H9 (cell line): ENCODE measurements at regions not wholly inside any gene's neighbourhood (a gene's known extent, or its start where the extent isn't known, plus 50 kb on each side); places are given as distances from the start of the nearest gene placed in this dataset.

Experiments
- DNase-seq: peaks from one replicate; pipeline ENCODE4 v3.0.0-alpha.2; 2017
- H2AFZ ChIP-seq: one replicate; pipeline ENCODE4 v1.6.1; 2013; ENCODE audit warnings: mild to moderate bottlenecking, low read length, control low read depth, moderate library complexity
- H2AK5ac ChIP-seq: 2 replicates; pipeline ENCODE4 v1.6.1; 2013; ENCODE audit warnings: low read length, control low read depth, mixed read lengths; ENCODE audit not compliant: insufficient read length
- H2BK120ac ChIP-seq: one replicate; pipeline ENCODE4 v1.6.1; 2013; ENCODE audit warnings: low read depth, mild to moderate bottlenecking, low read length, control low read depth, inconsistent platforms; ENCODE audit not compliant: poor library complexity, severe bottlenecking
- H2BK12ac ChIP-seq: 2 replicates; pipeline ENCODE4 v1.6.1; 2013; ENCODE audit warnings: low read length, control low read depth, mixed read lengths, low read depth; ENCODE audit not compliant: insufficient read length
- H2BK15ac ChIP-seq: 2 replicates; pipeline ENCODE4 v1.6.1; 2013; ENCODE audit warnings: low read depth, low read length, control low read depth
- H2BK20ac ChIP-seq: one replicate; pipeline ENCODE4 v1.6.1; 2013; ENCODE audit warnings: low read depth, mild to moderate bottlenecking, low read length, control low read depth, inconsistent platforms; ENCODE audit not compliant: poor library complexity, severe bottlenecking
- H2BK5ac ChIP-seq: 2 replicates; pipeline ENCODE4 v1.6.1; 2013; ENCODE audit warnings: low read length, control low read depth, mixed read lengths; ENCODE audit not compliant: insufficient read length
- H3K14ac ChIP-seq: 2 replicates; pipeline ENCODE4 v1.6.1; 2013; ENCODE audit warnings: low read length, control low read depth; ENCODE audit not compliant: insufficient read depth
- H3K18ac ChIP-seq: 2 replicates; pipeline ENCODE4 v1.6.1; 2013; ENCODE audit warnings: low read depth, mild to moderate bottlenecking, mixed read lengths, low read length, control low read depth; ENCODE audit not compliant: insufficient read length
- H3K23ac ChIP-seq: 2 replicates; pipeline ENCODE4 v1.6.1; 2013; ENCODE audit warnings: low read length, control low read depth, mixed read lengths, low read depth; ENCODE audit not compliant: insufficient read length
- H3K23me2 ChIP-seq: 2 replicates; pipeline ENCODE4 v1.6.1; 2013; ENCODE audit warnings: low read depth, mild to moderate bottlenecking, mixed read lengths, low read length, control low read depth; ENCODE audit not compliant: insufficient read length, poor library complexity, severe bottlenecking
- H3K27ac ChIP-seq: 2 replicates; pipeline ENCODE4 v1.5.1; 2013; ENCODE audit warnings: low read length, control low read depth, mixed read lengths, low read depth; ENCODE audit not compliant: insufficient read length
- H3K27me3 ChIP-seq: 2 replicates; pipeline ENCODE4 v1.6.1; 2013; ENCODE audit warnings: low read length, control low read depth, inconsistent platforms; ENCODE audit not compliant: insufficient read depth
- H3K4ac ChIP-seq: 2 replicates; pipeline ENCODE4 v1.6.1; 2013; ENCODE audit warnings: low read depth, mild to moderate bottlenecking, control low read depth, inconsistent platforms, low read length, moderate library complexity
- H3K4me1 ChIP-seq: 2 replicates; pipeline ENCODE4 v1.6.1; 2013; ENCODE audit warnings: low read length, control low read depth, inconsistent platforms; ENCODE audit not compliant: insufficient read depth
- H3K4me2 ChIP-seq: 2 replicates; pipeline ENCODE4 v1.6.1; 2013; ENCODE audit warnings: low read length, control low read depth, mixed read lengths; ENCODE audit not compliant: insufficient read length, insufficient read depth
- H3K56ac ChIP-seq: 2 replicates; pipeline ENCODE4 v1.6.1; 2013; ENCODE audit warnings: low read depth, mild to moderate bottlenecking, mixed read lengths, low read length, control low read depth; ENCODE audit not compliant: insufficient read length
- H3K79me1 ChIP-seq: 2 replicates; pipeline ENCODE4 v1.6.1; 2013; ENCODE audit warnings: low read depth, mild to moderate bottlenecking, moderate library complexity, low read length, control low read depth, inconsistent platforms; ENCODE audit not compliant: insufficient read depth, poor library complexity, severe bottlenecking
- H3K79me2 ChIP-seq: 2 replicates; pipeline ENCODE4 v1.6.1; 2013; ENCODE audit warnings: low read length, control low read depth, inconsistent platforms; ENCODE audit not compliant: insufficient read depth
- H3K9ac ChIP-seq: 2 replicates; pipeline ENCODE4 v1.6.1; 2013; ENCODE audit warnings: low read length, control low read depth, mixed read lengths; ENCODE audit not compliant: insufficient read length; ENCODE audit errors: extremely low read depth
- H3K9me3 ChIP-seq: one replicate; pipeline ENCODE4 v1.6.1; 2013; ENCODE audit warnings: low read depth, low read length, inconsistent platforms; ENCODE audit not compliant: control insufficient read depth
- H3T11ph ChIP-seq: one replicate; pipeline ENCODE4 v1.6.1; 2013; ENCODE audit warnings: mild to moderate bottlenecking, low read length, control low read depth, inconsistent platforms
- H4K20me1 ChIP-seq: one replicate; pipeline ENCODE4 v1.6.1; 2013; ENCODE audit not compliant: control insufficient read depth, insufficient read length, insufficient read depth
- H4K5ac ChIP-seq: 2 replicates; pipeline ENCODE4 v1.6.1; 2013; ENCODE audit warnings: low read depth, mild to moderate bottlenecking, mixed read lengths, low read length, control low read depth; ENCODE audit not compliant: insufficient read length
- H4K8ac ChIP-seq: replicated peaks from 2 replicates; pipeline ENCODE4 v1.6.1; 2013; ENCODE audit warnings: low read length, control low read depth, mixed read lengths, low read depth; ENCODE audit not compliant: insufficient read length
- H4K91ac ChIP-seq: 2 replicates; pipeline ENCODE4 v1.6.1; 2013; ENCODE audit warnings: low read depth, mild to moderate bottlenecking, moderate library complexity, mixed read lengths, low read length, control low read depth; ENCODE audit not compliant: insufficient read length
- H3K27ac Mint-ChIP-seq, 3 experiments: 2 replicates in 2 of 3; 3 replicates in 1 of 3; pipeline ENCODE4 v1.8.0; 2020 to 2021; ENCODE audit warnings: mixed read lengths in 3 of 3, mild to moderate bottlenecking in 1 of 3, moderate library complexity in 1 of 3
- H3K27me3 Mint-ChIP-seq: 2 replicates; pipeline ENCODE4 v1.8.0; 2021; ENCODE audit warnings: low read depth, mild to moderate bottlenecking, moderate library complexity, mixed read lengths
- H3K36me3 Mint-ChIP-seq, 3 experiments: 2 replicates in 2 of 3; 3 replicates in 1 of 3; pipeline ENCODE4 v1.8.0; 2020 to 2021; ENCODE audit warnings: low read depth in 3 of 3, mixed read lengths in 3 of 3; ENCODE audit not compliant: insufficient read depth in 1 of 3
- H3K4me1 Mint-ChIP-seq, 2 experiments: 2 replicates each; pipeline ENCODE4 v1.8.0; 2020; ENCODE audit warnings: mixed read lengths in 2 of 2
- H3K4me3 Mint-ChIP-seq, 2 experiments: 2 replicates in 1 of 2; 3 replicates in 1 of 2; pipeline ENCODE4 v1.8.0; 2020 to 2021; ENCODE audit warnings: mild to moderate bottlenecking in 2 of 2, mixed read lengths in 2 of 2, moderate library complexity in 1 of 2
- H3K9me3 Mint-ChIP-seq, 2 experiments: 2 replicates in 1 of 2; 3 replicates in 1 of 2; pipeline ENCODE4 v1.8.0; 2020; ENCODE audit warnings: mild to moderate bottlenecking in 2 of 2, mixed read lengths in 2 of 2, moderate library complexity in 1 of 2
- WGBS: extraction: QIAGEN DNeasy Blood & Tissue Kit; methylation state at CpG from one replicate; pipeline ENCODE4 v1.1.7; 2013; ENCODE audit warnings: missing lambda C conversion rate, low lambda C conversion rate, mixed read lengths; ENCODE audit not compliant: insufficient read length; ENCODE audit errors: extremely low coverage; 5-methylcytosine and 5-hydroxymethylcytosine counted together
- TF ChIP-seq, protein P1 (sequence below): fragments of 200-600 bp; sonication (generic); conservative IDR thresholded peaks from 3 replicates; pipeline ENCODE4 v1.8.0; 2021; ENCODE audit warnings: antibody characterized with exemption, mild to moderate bottlenecking

DNA sequence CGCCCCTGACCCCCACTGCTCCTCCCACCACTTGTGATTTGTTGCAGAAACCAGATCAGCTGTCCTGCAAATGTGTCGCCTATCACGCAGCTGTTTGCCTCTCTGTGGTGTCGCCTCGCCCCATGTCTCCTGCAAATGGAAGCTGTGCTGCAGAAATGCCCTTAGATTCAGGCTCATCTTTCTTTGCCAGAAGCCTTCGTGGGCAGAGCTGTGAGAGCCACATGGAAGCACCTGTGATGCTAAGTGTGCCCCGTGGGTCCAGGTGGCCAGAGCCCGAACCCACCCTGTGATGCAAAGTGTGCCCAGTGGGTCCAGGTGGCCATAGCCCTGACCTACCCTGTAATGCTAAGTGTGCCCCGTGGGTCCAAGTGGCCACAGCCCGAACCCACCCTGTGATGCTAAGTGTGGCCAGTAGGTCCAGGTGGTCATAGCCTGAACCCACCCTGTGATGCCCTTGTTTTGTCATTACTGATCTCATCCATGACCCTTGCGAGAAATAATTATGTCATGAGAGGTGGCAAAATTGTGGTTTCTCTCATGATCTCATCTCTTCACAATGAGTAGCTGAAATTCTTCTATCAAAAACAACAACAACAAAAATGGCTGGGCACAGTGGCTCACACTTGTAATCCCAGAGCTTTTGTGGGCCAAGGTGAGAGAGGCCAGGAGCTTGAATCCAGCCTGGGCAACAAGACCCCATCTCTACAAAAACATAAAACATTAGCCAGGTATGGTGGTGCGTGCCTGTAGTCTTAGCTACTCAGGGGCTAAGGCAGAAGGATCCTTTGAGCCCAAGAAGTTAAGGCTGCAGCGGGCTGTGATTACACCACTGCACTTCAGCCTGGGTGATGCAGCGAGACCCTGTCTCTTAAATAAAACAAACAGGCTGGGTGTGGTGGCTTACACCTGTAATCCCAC, 187.4 kb downstream of the GOLGA6L6 start:
- TF ChIP-seq, protein P1, sequence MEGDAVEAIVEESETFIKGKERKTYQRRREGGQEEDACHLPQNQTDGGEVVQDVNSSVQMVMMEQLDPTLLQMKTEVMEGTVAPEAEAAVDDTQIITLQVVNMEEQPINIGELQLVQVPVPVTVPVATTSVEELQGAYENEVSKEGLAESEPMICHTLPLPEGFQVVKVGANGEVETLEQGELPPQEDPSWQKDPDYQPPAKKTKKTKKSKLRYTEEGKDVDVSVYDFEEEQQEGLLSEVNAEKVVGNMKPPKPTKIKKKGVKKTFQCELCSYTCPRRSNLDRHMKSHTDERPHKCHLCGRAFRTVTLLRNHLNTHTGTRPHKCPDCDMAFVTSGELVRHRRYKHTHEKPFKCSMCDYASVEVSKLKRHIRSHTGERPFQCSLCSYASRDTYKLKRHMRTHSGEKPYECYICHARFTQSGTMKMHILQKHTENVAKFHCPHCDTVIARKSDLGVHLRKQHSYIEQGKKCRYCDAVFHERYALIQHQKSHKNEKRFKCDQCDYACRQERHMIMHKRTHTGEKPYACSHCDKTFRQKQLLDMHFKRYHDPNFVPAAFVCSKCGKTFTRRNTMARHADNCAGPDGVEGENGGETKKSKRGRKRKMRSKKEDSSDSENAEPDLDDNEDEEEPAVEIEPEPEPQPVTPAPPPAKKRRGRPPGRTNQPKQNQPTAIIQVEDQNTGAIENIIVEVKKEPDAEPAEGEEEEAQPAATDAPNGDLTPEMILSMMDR = no peak
- no peak overlapping the region for H3K4me3 Mint-ChIP-seq
- Histone ChIP-seq H3K4me1 (no peaks in the 10 kb centered on the region), H4K91ac (no peak overlapping the region), H3K9ac (no peak overlapping the region), H2AK5ac (no peak overlapping the region), H2BK15ac (no peak overlapping the region), H4K8ac (no peak overlapping the region), H3K79me2 (no peaks in the 10 kb centered on the region), H3K23me2 (peaks cover 4% of the 10 kb centered on the region), H3K9me3 (peaks cover 99% of the 10 kb centered on the region), H3T11ph (no peak overlapping the region), H3K56ac (no peak overlapping the region), H3K14ac (no peak overlapping the region), H3K27ac (no peak overlapping the region), H3K23ac (no peak overlapping the region), H2AFZ (no peak overlapping the region), H4K5ac (no peak overlapping the region), H2BK5ac (no peak overlapping the region), H3K27me3 (no peaks in the 10 kb centered on the region), H2BK12ac (no peak overlapping the region), H3K4me2 (no peak overlapping the region), H2BK120ac (no peak overlapping the region), H2BK20ac (no peak overlapping the region), H3K4ac (no peak overlapping the region), H4K20me1 (no peaks in the 10 kb centered on the region), H3K79me1 (no peaks in the 10 kb centered on the region), H3K18ac (no peak overlapping the region)
- WGBS = no CpG with 5 or more reads among the region's 14 CpGs
- no peaks in the 10 kb centered on the region for H3K4me1 Mint-ChIP-seq
- peak; percentile 33 for DNase-seq
- H3K36me3 Mint-ChIP-seq = peaks cover 48 to 60% (median 58%) of the 10 kb centered on the region in 3 experiments
- H3K9me3 Mint-ChIP-seq = no peaks in the 10 kb centered on the region
- no peak overlapping the region for H3K27ac Mint-ChIP-seq
- H3K27me3 Mint-ChIP-seq = peaks cover 30% of the 10 kb centered on the region
